Stimulated activated CD8-positive, alpha-beta memory T cell treated with anti-CD3 and anti-CD28 coated beads, Interleukin-15, amount 100 ng/mL, for 1 hour (primary cell): ENCODE measurements at regions not wholly inside any gene's neighbourhood (a gene's known extent, or its start where the extent isn't known, plus 50 kb on each side); places are given as distances from the start of the nearest gene placed in this dataset.

Source experiments
- DNase-seq: peaks from one replicate; pipeline ENCODE4 v3.0.0-alpha.2; 2020; ENCODE audit warnings: low read depth

DNA sequence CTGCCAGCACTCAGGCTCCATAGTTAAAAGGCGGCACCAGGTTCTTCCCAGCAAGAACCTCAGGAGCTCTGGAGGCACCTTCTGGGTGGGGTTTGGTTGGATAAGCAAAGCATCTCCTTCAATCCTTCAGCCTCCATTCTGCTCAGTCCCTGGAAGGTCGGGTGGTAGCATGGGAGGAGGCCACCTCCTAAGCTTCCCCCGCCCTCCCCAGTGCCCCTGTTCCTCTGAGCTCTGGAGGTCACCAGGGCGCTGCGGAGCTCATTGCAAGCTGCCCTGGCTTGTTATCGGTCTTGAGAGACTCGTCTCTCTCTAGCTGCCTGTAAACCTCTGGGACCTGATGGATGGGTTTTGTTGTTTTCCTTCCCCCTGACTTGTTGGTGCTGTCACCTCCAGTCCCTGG, 124.8 kb downstream of the RPLP1 start:
- no peak for DNase-seq

DNA sequence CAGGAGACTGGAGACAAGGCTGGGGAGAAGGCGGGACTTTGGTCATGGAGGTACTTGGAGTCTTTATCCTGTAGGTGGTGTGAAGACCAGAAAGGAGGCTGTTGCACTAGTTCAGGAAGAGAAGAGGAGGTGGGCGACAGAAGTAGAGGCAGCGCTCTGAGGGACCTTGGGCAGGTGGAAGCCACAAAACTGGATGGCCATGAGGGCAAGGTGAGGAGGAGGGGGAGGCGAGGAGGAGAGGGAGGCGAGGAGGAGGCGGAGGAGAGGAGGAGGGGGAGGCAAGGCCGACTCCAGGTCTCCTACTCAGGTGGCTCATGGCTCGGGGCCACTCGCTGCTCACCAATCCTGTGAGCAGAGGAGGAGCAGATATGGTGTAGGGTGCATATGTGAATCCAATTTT, 125.6 kb downstream of the RPLP1 start:
- no peak for DNase-seq

DNA sequence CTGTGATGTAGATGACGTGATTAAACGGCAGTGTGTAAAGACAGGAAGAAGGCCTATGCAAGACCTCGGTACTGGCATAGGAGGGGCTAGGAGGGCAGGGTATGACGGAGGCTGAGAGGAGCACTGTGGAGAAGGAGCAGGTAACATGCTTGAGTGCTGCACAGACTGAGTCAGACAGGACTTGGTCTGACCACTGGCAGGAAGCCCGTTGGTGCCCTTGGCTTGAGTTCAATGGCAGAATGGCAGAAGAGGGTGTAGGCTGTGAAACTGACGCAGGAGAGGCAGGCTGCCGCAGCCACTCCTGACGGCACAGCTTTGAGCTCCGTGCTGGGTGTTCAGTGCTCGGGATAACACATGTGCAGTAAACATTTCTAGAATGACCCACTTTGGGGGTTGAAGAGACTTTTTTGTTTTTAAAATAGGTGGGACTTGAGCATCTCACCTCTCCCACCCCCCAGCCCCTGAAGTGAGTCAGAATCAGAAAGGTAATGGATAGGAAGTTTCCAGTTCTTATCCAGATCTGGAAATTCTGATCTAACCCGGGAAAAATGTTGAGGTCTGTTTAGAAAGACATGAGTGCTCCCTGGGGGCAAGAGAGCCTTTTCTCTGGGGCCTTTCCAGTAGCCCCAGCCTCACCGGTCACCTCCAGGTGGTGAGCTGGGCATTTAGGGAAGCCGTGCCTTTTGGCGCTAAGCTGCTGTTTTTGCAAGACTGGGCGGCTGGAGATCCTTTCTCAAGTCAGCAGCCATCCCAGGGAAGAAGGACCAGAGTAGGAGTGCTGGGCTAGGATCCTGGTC, 126.4 kb downstream of the RPLP1 start:
- no peak for DNase-seq

DNA sequence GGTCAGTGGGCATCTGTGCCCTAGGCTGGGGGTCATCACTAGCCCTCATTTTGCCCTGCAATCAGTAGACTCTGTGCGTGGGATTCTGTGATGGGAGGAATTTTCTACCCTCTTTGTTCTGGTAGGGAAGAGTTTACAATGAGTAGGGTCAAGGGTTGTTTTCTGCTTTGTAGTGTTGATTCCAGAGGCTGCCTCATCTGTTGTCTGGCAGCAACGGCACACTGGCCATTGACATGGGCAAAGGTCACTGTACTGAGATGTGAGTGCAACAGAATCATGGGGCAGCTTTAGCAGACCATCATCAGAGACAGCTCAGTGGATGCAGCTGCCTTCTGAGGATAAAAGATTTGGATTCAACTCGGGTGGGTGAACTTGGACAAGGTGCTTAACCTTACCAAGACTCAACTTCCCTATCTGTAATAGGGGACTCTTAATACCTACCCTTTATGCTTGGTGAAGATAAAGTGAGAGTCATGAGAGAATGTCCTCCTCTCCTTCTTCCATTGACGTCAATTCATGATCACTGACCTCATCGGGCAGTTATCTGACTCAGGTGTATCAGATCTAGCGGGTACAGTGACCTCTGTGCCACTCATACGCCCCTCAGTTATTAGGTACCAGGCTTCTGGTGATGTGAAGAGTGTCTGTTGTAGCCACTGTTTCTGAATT, 127.5 kb downstream of the RPLP1 start:
- DNase-seq: no peak

DNA sequence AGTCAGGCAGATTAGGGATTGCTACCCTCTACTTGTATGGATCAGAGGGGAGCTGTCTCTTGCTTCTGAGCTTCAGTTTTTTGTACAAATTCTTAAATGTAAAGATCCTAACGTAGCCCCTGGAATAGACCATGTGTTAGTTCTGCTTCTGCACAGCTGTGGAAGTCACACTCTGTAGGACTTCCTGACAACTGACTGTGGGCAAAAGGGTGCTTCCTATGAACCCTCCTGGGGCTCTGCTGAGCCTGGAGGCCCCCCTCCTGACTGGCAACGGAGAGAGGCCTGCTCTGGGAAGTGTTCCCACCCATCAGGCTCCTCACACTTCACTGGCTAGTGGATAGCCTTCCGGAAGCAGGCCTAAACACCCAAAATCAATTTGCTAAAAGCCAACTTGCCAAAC, 131.0 kb downstream of the RPLP1 start:
- no peak for DNase-seq

DNA sequence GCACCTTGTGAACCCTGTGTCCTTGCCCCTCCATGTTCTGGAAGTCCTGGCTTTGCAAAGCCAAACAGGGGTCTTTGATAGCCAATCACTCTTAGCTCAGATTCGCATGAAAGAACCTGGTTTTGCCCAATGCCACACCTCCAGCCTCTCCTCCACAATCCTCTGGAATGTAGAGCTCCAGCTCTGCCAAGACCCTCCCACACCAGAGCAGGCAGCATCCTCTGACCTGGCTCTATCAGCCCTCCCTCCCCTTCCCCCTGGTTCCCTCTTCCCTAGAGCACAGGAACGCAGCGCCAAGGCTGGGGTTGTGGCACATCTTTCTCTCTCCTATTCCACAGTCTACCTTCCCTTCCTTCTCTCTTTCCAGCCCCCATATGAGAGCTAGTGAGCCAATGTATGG, 133.3 kb downstream of the RPLP1 start:
- no peak for DNase-seq

DNA sequence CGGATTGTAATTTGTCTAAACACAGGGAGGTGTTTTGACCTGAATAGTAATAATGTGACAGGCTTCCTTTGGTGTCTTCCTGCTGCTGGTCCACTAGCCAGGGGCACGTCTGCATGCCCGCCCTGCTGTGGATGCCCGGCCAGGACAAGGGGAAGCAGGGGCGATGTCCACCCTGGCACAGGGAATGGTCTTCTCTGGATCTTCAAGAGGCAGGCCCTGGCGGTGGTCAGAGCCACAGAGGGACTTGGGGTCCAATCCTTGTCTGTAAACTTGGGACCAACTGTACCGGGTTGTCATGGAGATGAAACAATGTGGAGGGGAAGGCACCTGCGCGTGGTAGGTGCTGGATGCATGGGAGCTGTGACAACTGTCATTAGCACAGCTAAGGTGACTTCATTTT, 134.1 kb downstream of the RPLP1 start:
- DNase-seq: no peak

DNA sequence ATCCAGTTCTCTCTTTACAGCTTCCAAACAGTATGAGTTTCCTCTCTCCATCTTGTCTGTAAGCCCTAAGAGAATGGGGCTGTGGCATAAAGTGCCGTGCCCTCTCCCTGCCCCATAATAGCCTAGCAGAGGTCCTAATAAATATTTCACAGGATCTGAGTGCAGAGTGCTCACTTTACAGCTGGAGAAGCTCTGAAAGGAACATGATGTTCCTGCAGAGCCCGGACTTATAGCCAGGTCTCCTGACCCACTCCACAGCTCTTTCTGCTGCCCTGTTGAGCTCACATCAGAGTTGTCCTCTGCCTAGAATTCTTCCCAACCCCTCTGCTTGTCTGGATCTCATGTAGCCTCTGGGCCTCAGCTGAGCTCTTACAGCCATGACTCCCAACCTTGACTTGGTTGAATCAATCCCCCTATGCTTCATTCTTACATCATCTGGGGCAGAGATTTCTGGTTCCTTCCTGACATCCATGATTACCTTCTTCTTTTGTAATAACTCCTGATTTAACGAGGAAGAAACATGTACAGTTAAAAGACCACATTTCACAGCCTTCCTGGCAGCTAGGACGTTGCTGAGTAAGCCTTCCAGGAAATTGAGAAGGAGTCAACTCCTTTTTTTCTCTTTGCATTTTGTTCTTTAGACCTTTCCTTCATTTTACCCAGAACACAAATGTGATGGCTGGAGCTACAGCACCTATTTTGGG, 135.3 kb downstream of the RPLP1 start:
- DNase-seq: no peak

DNA sequence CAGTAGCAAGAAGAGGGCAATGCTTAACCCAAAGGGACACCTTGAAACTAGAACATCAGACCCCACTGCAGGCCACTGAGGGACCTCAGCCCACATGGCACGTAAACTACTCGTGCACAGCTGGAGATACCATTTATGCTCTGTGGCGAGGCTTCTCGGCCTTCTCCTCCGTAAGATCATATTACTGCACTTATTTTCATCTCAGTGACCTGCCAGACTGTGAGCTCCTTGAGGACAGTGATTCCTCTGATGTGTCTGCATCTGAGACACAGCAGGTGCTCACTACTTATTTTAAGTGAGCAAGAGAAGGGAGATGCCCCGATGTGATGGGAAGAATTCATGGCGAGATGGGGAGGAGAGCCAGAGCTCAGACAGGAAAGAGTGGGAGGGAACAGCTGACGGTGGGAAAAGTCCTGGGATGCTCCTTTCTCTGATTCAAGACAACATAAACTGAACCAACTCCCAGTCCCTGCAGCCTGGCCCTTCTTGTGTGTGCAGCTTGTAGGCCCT, 137.6 kb downstream of the RPLP1 start:
- DNase-seq: no peak

DNA sequence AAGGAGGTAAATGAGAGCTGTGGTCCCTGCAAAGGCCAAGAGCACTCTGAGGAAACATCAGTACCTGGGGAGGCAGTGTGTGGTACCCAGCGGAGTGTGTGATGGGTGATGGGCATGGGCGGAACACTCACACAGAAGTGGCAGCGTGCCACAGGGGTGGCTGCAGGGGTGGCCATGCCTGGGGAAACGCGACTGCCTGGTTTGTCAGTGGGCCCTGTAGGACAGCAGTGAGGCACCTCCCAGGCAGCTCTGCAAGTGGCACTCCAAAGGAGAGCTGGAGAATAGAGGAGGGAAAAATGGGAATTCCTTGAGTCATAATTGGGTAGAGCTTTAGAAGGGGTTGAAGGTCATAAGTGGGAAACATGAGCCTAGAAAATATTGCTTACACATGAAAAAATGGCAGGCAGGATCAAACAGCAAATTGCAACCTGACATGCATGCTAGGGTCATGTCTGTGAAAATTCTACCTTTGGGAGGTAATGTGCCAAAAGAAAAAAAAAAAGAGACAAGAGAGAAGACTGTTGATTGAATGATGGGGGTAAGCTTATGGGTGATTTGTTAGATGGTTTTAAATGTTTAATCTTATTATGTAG, 138.4 kb downstream of the RPLP1 start:
- no peak for DNase-seq

DNA sequence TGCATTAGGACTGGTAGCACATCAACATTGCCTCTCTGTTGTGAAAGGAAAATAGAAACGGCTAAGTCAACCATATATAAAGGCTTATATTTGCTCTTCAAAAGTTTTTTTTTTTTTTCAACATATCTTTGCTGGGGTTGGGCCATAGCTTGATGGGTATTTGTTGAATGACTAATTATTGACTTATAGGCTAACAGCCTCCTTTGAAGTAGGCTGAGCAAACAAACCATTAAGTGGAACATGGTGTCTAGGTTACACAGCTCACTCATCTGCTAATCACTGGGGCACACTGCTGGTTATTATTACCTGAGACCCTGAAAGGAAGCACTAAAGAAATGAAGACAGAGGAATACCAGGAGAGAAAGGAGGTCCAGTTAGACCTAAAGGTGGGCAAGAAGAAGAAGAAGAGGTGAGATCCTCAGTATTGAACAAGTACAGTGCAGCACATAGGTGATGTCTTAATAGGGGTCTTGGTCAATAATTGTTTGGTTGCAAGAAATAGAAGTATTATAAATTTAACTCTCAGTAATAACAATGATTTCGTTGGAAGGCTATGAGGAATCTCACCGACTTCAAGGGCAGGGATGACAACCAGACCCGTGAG, 139.4 kb downstream of the RPLP1 start:
- DNase-seq: no peak

DNA sequence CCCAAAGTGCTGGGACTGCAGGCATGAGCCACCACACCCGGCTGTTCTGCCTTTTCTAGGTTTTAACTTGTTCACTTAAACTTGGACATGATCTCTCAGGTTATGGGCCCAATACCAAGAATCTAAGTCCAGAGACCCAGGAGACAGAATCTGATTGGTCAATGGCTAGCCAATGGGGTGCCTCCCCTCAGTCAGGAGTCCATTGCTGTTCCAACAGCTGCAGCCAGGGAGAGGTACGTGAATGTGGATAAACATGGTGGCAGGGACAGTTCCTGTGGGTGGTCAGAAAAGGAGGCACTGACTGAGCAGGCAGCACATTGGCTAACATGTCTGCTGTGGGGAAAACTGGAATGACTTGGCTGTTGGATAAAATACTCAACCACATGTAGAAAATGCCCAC, 140.3 kb downstream of the RPLP1 start:
- DNase-seq: no peak

DNA sequence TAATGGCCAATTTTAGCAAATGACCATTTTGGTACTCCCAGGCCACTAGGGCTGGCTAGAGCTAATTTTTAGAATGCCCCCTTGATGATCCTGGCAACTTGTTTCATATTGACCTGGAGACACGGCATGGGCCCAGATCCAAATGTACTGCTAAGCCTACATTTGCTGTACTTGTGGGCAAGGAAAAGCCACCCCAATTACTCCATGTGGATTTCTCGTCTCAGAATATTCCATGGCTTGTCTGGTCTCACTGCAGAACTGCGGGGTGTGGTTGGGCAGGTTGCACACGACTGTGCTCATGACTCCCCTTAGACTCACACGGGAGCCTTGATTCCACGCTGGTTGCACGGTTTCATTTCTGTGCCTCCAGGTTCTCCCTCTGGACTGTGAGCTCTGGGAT, 140.9 kb downstream of the RPLP1 start:
- DNase-seq: no peak

DNA sequence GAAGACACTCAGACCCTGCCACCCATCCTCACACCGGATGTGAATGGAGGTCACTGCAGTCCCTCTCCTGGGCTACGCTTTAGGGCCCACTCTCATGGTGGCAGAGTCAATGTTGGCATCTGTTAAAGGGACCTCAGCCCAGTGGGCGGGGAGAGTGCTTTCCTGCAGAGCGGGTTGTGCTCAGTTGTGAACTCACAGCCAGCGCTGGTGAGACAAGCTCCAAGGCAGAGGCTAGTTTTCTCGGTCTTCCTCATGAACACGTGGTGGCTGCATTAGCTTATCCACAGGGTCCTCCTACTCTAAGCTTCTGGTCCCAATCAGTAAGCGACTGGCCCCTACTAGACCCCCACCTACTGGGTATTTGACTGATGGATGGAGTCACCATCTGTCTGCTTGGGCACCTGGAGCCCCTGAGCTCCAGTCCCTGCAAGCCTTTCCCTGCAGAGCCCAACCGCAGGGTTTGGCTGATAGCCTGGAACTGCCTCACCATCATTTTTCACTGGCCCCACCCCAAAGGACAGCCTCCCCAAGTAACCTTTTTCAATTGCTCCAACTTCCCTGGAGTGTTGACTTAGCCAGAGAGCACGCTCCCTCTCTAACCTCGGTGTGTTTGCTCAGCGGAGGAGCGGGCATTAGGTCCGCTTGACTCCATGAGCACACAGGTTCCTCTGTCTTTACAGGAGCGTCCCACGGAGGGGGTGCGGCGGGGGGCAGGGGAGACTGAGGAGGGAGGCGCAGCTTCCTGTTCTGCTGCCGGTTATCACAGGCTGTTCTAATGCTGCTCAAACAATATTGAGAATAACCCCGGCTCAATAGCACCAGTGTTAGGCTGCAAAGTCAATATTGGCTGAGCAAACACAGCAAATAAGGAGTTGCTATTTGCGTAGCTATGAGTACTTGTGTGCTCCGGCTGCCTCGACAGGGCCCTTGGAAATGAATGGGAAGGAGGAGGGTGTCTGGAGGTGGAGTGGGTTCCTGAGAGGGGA, 141.7 kb downstream of the RPLP1 start:
- DNase-seq: no peak

DNA sequence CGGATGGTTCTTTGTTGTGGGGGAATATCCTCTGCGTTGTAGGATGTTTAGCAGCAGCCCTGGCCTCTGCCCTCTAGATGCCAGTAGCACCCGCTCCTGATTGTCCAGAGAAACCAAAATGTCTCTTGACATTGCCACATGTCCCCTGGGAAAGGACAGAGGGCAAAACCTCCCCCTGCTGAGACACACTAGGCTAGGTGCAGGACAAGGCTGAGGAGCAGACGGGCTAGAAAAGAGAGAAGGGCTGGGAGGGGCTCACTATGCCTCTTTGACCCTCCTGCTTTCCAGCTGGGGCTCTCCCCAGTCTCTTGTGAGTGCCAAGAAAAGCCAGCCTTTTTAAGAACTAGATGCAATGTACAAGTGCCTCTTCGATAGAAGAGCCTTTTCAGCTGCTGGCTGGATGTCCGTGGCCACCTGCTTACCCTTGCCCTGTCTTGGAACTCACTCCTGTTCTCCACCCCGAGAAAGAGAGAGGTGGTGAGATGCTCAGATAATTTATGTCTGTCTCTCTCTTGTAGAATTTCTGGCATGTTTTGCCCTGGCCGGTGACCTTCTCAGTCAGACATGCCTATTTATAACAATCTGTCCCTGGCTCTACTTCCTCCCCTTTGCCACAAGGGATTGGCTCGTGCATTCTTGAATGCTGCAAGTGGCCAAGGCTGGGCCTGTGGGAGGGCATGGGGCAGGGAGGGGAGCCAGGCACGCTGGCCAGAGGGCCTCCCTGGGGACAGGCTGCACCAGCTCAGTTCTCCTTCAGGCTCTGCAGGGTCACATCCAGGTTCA, 142.6 kb downstream of the RPLP1 start:
- no peak for DNase-seq

DNA sequence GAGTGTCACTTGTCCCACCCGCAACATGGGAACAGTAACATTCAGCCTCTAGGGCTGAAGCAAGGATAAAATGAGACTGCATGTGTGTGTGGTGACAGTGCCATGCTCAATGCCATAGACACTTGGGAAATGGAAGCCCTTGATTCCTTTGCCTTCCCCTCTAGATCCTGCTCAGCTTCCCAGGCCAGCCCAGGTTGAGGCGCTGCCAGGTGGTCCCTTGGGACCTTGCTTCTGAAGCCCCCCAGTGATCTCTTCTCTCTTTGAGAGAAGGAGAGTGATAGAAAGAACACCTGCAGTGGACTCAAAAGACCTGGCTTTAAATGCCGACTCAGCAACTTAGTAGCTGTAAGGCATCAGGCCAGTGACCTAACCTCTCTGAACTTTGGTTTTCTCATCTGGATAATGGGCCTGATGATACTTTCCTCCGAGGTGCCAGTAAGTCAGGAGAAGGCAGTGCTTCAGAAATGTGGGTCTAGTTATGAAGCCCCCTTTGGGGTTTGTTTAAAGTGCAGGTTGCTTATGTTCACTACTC, 144.5 kb downstream of the RPLP1 start:
- DNase-seq: no peak

DNA sequence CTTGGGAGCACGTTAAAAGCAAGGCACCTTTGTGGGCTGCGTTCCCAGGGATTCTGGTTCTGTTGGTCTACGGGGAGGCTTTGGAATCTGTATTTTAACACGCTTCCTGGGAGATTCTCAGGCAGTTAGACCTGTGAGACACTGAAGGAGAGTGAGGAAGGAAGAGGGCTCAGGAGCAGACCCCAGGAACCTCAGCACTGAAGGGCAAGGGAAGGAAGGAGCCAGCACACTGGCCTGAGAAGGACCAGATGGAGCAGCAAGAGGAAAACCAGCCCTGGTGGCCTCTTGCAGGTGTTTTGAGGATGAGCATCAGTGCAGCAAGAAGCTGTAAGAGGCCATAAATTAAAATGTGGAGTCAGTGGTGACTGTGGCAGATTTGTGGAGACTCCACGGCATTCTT, 146.7 kb downstream of the RPLP1 start:
- DNase-seq: no peak

DNA sequence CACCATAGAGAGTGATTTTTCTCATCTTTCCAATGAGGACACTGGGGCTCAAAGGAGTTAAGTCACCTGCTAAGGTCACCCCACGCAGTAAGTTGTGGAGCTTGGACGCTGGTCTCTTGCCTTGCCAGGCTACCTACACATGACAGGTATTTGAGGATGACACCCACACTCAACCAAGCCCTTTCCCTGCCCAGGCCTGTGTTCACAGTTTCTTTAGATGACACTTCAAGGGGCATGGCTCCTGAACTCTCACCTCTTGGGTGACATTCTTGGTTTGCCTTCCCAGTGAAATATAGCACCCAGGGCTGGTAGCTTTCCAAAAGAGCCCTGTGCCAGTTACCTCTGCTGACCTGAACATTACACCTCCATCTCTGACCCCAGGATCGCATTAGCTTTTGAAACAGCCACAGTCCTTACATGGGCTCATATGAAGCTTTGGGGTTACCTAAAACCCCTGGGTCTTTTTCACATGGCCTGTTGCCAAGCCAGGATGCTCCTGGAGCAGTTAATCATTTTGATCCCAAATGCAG, 148.0 kb downstream of the RPLP1 start:
- DNase-seq: no peak

DNA sequence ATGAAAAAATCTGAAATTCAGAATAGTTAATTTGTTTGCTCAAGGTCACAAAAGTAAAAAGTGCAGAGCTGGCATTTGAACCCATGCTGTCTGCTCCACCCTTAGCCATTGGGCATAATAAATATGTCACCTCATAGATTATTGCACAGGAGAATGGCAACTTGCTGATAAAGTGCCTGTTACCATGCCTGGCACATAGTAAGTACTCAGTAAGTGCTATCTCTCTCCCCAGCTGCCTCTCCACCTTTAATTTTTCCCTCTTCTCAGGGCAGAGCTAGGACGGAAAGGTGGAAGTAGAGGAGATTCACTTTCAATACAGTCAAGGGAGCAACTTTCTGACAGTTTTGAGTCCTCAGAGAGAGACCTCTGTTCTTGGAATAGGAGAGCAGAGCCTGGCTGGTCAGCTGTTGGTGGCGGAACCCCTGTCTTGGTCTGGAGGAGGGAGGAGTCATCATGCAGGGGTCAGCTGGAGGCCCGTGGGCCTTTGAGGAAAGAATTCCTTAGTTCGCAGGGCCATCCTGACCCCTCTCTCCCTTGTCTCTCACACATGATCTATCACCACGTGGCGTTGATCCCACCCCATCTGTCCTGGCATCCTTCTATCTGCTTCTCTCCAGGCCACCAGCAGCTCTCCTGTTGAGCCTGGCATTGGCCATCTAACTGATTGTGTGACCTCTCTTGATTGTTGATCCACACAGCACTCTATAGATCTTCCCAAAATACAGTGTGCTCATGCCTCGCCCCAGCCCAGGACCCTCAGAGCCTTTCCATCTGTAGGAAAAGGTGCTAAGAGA, 149.3 kb downstream of the RPLP1 start:
- no peak for DNase-seq
